Activated T-helper 1 cell treated with anti-CD3 and anti-CD28 coated beads, Interleukin-2, amount 50 U/mL, for 16 hours (primary cell): ENCODE measurements at regions not wholly inside any gene's neighbourhood (a gene's known extent, or its start where the extent isn't known, plus 50 kb on each side); places are given as distances from the start of the nearest gene placed in this dataset.
"Not testable (repeated sequence)": the region's sequence is repeated elsewhere in the genome, so short reads cannot be mapped to it uniquely, and the experiment has no call there.

Experiments used
- DNase-seq, 2 donors: peaks; one replicate each; pipeline ENCODE4 v3.0.0-alpha.2; 2020; ENCODE audit warnings: low read depth in 1 of 2, low spot score in 1 of 2

GRCh38 chr10:81569488-81569887 lies 305.5 kb upstream of the NRG3 start:
- no peak for DNase-seq

GRCh38 chr10:81570349-81570748 lies 304.6 kb upstream of the NRG3 start:
- no peak for DNase-seq

- no peak for DNase-seq
These were observed 303.9 kb upstream of the NRG3 start for GRCh38 chr10:81570878-81571794.

- DNase-seq: no peak
These were observed 300.0 kb upstream of the NRG3 start for GRCh38 chr10:81575036-81575435.

GRCh38 chr10:81576336-81576735 lies 298.7 kb upstream of the NRG3 start:
- no peak for DNase-seq

GRCh38 chr10:81594991-81595390 lies 280.0 kb upstream of the NRG3 start:
- DNase-seq: no peak

GRCh38 chr10:81600185-81600584 lies 274.8 kb upstream of the NRG3 start:
- no peak for DNase-seq

GRCh38 chr10:81603106-81603620 lies 271.8 kb upstream of the NRG3 start:
- no peak for DNase-seq

- not testable (repeated sequence) for DNase-seq
These were observed 230.5 kb upstream of the NRG3 start for GRCh38 chr10:81644485-81644884.

GRCh38 chr10:81655986-81656385 lies 219.0 kb upstream of the NRG3 start:
- no peak for DNase-seq

GRCh38 chr10:81662837-81663236 lies 212.2 kb upstream of the NRG3 start:
- no peak for DNase-seq

GRCh38 chr10:81664800-81665199 lies 210.2 kb upstream of the NRG3 start:
- DNase-seq: not testable (repeated sequence)

GRCh38 chr10:81674941-81675340 lies 200.1 kb upstream of the NRG3 start:
- no peak for DNase-seq

GRCh38 chr10:81679291-81679690 lies 195.7 kb upstream of the NRG3 start:
- no peak for DNase-seq

GRCh38 chr10:81680359-81680758 lies 194.6 kb upstream of the NRG3 start:
- DNase-seq: no peak

GRCh38 chr10:81688459-81688858 lies 186.5 kb upstream of the NRG3 start:
- DNase-seq: no peak

GRCh38 chr10:81696609-81697388 lies 178.2 kb upstream of the NRG3 start:
- DNase-seq: no peak

GRCh38 chr10:81704596-81704995 lies 170.4 kb upstream of the NRG3 start:
- no peak for DNase-seq

GRCh38 chr10:81708416-81708815 lies 166.6 kb upstream of the NRG3 start:
- no peak for DNase-seq

- DNase-seq: no peak
These were observed 166.1 kb upstream of the NRG3 start for GRCh38 chr10:81708929-81709328.

- no peak for DNase-seq
These were observed 152.6 kb upstream of the NRG3 start for GRCh38 chr10:81722399-81722798.

GRCh38 chr10:81724431-81724830 lies 150.6 kb upstream of the NRG3 start:
- DNase-seq: no peak
